Fibroblast of the aortic adventitia (primary cell): ENCODE measurements at regions not wholly inside any gene's neighbourhood (a gene's known extent, or its start where the extent isn't known, plus 50 kb on each side); places are given as distances from the start of the nearest gene placed in this dataset.

ENCODE experiments used
- DNase-seq: peaks from one replicate; pipeline ENCODE4 v3.0.0-alpha.2; 2010; ENCODE audit warnings: low read depth
- H3K4me3 ChIP-seq: 2 replicates; pipeline ENCODE4 v1.5.1; 2011; ENCODE audit warnings: low read depth, mild to moderate bottlenecking, control low read depth, low read length, moderate library complexity
- TF ChIP-seq, protein P1 (sequence below): IDR thresholded peaks from 2 replicates; pipeline ENCODE4 v1.5.1; 2011; ENCODE audit warnings: mild to moderate bottlenecking, low read length, control low read depth, inconsistent platforms; ENCODE audit not compliant: insufficient read depth

DNA sequence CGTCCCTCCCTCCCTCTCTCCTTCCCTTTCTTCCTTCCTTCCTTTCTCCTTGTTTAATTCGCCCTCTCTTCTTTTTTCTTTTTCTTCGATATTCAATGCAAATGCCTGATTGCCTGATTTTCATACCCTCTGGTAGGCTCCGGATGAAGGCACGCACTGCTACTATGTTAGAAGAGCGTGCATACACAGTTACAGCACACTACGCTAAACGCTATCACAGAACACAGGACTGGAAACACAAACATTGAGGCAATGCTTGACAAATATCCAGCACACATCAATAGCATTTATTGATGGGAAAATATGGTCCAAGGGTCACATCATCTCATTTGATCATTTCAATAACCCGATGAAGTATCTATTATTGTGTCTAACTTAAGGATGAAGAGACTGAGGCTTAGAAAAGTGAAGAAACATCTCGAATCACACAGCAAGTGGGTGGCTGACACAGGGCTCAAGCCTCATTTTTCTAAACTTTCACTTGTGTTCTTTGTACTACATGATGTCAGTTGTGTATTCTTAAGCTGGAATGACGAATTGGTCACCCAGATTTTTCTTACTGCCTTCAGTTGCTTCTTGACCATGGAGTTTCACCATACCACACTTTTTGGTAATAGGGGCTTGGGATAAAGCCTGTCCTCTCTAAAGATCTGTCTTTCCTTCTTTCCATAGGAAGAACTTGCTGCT, 101.8 kb downstream of the TRIB2 start:
- TF ChIP-seq, protein P1, sequence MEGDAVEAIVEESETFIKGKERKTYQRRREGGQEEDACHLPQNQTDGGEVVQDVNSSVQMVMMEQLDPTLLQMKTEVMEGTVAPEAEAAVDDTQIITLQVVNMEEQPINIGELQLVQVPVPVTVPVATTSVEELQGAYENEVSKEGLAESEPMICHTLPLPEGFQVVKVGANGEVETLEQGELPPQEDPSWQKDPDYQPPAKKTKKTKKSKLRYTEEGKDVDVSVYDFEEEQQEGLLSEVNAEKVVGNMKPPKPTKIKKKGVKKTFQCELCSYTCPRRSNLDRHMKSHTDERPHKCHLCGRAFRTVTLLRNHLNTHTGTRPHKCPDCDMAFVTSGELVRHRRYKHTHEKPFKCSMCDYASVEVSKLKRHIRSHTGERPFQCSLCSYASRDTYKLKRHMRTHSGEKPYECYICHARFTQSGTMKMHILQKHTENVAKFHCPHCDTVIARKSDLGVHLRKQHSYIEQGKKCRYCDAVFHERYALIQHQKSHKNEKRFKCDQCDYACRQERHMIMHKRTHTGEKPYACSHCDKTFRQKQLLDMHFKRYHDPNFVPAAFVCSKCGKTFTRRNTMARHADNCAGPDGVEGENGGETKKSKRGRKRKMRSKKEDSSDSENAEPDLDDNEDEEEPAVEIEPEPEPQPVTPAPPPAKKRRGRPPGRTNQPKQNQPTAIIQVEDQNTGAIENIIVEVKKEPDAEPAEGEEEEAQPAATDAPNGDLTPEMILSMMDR: no peak
- no peak overlapping the region for H3K4me3 ChIP-seq
- DNase-seq: no peak

- TF ChIP-seq, protein P1: no peak
- DNase-seq: peak; percentile 100
- no peak overlapping the region for H3K4me3 ChIP-seq
Observed at GRCh38 chr2:12819103-12819475, 102.4 kb downstream of the TRIB2 start.

- DNase-seq: peak; percentile 88
- H3K4me3 ChIP-seq: no peak overlapping the region
- TF ChIP-seq, protein P1: no peak
Observed at GRCh38 chr2:12819721-12820120, 103.0 kb downstream of the TRIB2 start.

GRCh38 chr2:12821656-12822055, 104.9 kb downstream of the TRIB2 start:
- DNase-seq: no peak
- no peak overlapping the region for H3K4me3 ChIP-seq
- TF ChIP-seq, protein P1: no peak

- no peak overlapping the region for H3K4me3 ChIP-seq
- DNase-seq: peak; percentile 64
- TF ChIP-seq, protein P1: no peak
Observed at GRCh38 chr2:12824351-12824777, 107.6 kb downstream of the TRIB2 start.

GRCh38 chr2:12824778-12825379, 108.1 kb downstream of the TRIB2 start:
- H3K4me3 ChIP-seq: no peak overlapping the region
- TF ChIP-seq, protein P1: no peak
- DNase-seq: peak; percentile 88
